DND-41 (cell line): ENCODE measurements at regions not wholly inside any gene's neighbourhood (a gene's known extent, or its start where the extent isn't known, plus 50 kb on each side); places are given as distances from the start of the nearest gene placed in this dataset.

Experiments
- EZH2 ChIP-seq: IDR thresholded peaks from 3 replicates; pipeline ENCODE4 v1.6.1; 2012; ENCODE audit warnings: borderline replicate concordance, low read depth, mild to moderate bottlenecking, moderate library complexity, low read length, inconsistent platforms; ENCODE audit not compliant: severe bottlenecking
- TF ChIP-seq, protein P1 (sequence below): IDR thresholded peaks from 2 replicates; pipeline ENCODE4 v1.5.1; 2012; ENCODE audit warnings: borderline replicate concordance, low read length, moderate library complexity, mild to moderate bottlenecking; ENCODE audit not compliant: poor library complexity, severe bottlenecking; ENCODE audit errors: extremely low read depth

DNA sequence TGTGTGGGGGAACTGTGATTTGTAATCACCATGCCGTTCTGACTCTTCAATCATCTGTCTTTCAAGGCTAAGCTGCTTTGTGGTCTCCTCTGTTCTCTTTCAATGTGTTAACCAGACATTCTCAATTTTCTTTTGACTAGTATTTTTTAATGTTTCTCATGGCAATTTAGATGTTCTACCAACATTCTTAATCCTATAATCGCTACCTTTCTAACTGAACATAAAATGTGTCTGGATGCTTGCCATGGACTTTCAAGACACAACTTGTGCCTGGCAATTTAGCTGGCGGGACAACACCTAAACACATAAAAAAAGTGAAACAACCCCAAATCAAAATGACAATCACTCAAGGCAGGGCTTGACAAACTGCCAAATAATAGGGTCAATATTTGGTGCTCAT lies 135.0 kb upstream of the ACKR3 start:
- TF ChIP-seq, protein P1, sequence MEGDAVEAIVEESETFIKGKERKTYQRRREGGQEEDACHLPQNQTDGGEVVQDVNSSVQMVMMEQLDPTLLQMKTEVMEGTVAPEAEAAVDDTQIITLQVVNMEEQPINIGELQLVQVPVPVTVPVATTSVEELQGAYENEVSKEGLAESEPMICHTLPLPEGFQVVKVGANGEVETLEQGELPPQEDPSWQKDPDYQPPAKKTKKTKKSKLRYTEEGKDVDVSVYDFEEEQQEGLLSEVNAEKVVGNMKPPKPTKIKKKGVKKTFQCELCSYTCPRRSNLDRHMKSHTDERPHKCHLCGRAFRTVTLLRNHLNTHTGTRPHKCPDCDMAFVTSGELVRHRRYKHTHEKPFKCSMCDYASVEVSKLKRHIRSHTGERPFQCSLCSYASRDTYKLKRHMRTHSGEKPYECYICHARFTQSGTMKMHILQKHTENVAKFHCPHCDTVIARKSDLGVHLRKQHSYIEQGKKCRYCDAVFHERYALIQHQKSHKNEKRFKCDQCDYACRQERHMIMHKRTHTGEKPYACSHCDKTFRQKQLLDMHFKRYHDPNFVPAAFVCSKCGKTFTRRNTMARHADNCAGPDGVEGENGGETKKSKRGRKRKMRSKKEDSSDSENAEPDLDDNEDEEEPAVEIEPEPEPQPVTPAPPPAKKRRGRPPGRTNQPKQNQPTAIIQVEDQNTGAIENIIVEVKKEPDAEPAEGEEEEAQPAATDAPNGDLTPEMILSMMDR, result no peak
- TF ChIP-seq EZH2, result no peak
